GM13976 (cell line): ENCODE measurements at regions not wholly inside any gene's neighbourhood (a gene's known extent, or its start where the extent isn't known, plus 50 kb on each side); places are given as distances from the start of the nearest gene placed in this dataset.

Experiments used
- DNase-seq: peaks from one replicate; pipeline ENCODE4 v3.0.0; 2012; ENCODE audit warnings: low spot score
- CTCF ChIP-seq: IDR thresholded peaks from 2 replicates; pipeline ENCODE4 v1.5.1; 2012; ENCODE audit warnings: borderline replicate concordance, mild to moderate bottlenecking; ENCODE audit not compliant: insufficient read depth; ENCODE audit errors: extremely low read depth, missing control alignments, control extremely low read depth
- in situ Hi-C: fragments of 300-500 bp; cut with MboI; formaldehyde crosslinking; loops from one replicate; pipeline ENCODE4 v1.12.0; 2022; ENCODE audit warnings: low sequenced_read_pairs, mixed read lengths, inconsistent platforms; ENCODE audit not compliant: unreplicated experiment

DNA sequence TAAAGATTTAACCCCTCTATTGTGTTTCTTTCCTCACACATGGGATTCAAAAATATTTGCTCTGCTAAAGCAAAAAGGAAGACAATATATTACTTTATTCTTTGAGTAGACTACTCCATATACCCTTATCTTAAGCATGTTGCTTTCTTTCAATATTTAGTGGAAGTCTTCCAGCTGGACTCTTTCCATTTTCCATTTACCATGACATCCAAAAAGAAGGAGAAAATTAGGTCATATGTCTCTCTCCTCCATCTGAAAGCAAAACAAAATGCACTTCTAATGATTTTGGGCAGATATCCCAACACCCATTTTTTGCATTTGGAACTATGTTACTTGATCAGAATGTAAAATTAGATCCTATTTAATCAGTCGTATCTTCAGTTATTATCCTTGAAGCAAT is 1336.5 kb downstream of the PCDH19 start:
- DNase-seq = no peak
- in situ Hi-C loops = no loop called here
- TF ChIP-seq CTCF = no peak

GRCh38 chrX:99051639-99052038 is 1358.4 kb downstream of the PCDH19 start:
- no peak for DNase-seq
- no peak for TF ChIP-seq CTCF
- in situ Hi-C loops = no loop called here

- TF ChIP-seq CTCF = no peak
Observed at GRCh38 chrX:99033226-99033901, 1376.7 kb downstream of the PCDH19 start.

GRCh38 chrX:99010957-99011356 is 1399.1 kb downstream of the PCDH19 start:
- in situ Hi-C loops = no loop called here
- DNase-seq = no peak
- TF ChIP-seq CTCF = no peak

More at GRCh38 chrX:99033226-99033901, 1376.7 kb downstream of the PCDH19 start:
- in situ Hi-C loops = no loop called here
- no peak for DNase-seq

- no peak for DNase-seq
- TF ChIP-seq CTCF = no peak
- in situ Hi-C loops = no loop called here
Observed at GRCh38 chrX:99001286-99001685, 1408.8 kb downstream of the PCDH19 start.

- TF ChIP-seq CTCF = no peak
- in situ Hi-C loops = no loop called here
- DNase-seq = no peak
Observed at GRCh38 chrX:98962996-98963395, 1447.1 kb downstream of the PCDH19 start.
